Left ventricle myocardium inferior (tissue), 1 donor: ENCODE measurements at regions not wholly inside any gene's neighbourhood (a gene's known extent, or its start where the extent isn't known, plus 50 kb on each side); places are given as distances from the start of the nearest gene placed in this dataset.

Experiments
- DNase-seq: peaks from one replicate; pipeline ENCODE4 v3.0.0-alpha.2; 2020
- H3K27ac ChIP-seq: fragments of 200-600 bp; replicated peaks from 2 replicates; pipeline ENCODE4 v1.8.0; 2021
- H3K27me3 ChIP-seq: fragments of 200-600 bp; 2 replicates; pipeline ENCODE4 v1.8.0; 2021; ENCODE audit warnings: low read depth
- H3K36me3 ChIP-seq: fragments of 200-600 bp; 2 replicates; pipeline ENCODE4 v1.8.0; 2021
- H3K4me1 ChIP-seq: fragments of 200-600 bp; 2 replicates; pipeline ENCODE4 v1.8.0; 2021
- H3K4me3 ChIP-seq: fragments of 200-600 bp; 2 replicates; pipeline ENCODE4 v1.8.0; 2021; ENCODE audit warnings: mild to moderate bottlenecking, moderate library complexity
- H3K9me3 ChIP-seq: fragments of 200-600 bp; replicated peaks from 2 replicates; pipeline ENCODE4 v1.8.0; 2021
- CTCF ChIP-seq: fragments of 200-600 bp; IDR thresholded peaks from 2 replicates; pipeline ENCODE4 v1.8.0; 2021; ENCODE audit warnings: antibody characterized with exemption, mild to moderate bottlenecking, borderline replicate concordance
- intact Hi-C: fragments of 100-400 bp; cut with micrococcal nuclease; formaldehyde crosslinking; loops from one replicate; pipeline ENCODE4 v1.11.0; 2022
- donor health status: DM: no; HTN: yes; CAD: no; lungs with severe emphysema.

- no peak for TF ChIP-seq CTCF
- Histone ChIP-seq H3K9me3 (no peaks in the 10 kb centered on the region), H3K4me1 (no peaks in the 10 kb centered on the region), H3K4me3 (no peak overlapping the region), H3K36me3 (no peaks in the 10 kb centered on the region), H3K27ac (no peak overlapping the region), H3K27me3 (no peaks in the 10 kb centered on the region)
- no peak for DNase-seq
- intact Hi-C loops: no loop called here
Observed at GRCh38 chr4:22202975-22203710, 254.6 kb upstream of the KCNIP4 start.

GRCh38 chr4:22202246-22202974, 253.8 kb upstream of the KCNIP4 start:
- intact Hi-C loops: no loop called here
- Histone ChIP-seq H3K27ac (no peak overlapping the region), H3K27me3 (no peaks in the 10 kb centered on the region), H3K4me1 (no peaks in the 10 kb centered on the region), H3K9me3 (no peaks in the 10 kb centered on the region), H3K36me3 (no peaks in the 10 kb centered on the region), H3K4me3 (no peak overlapping the region)
- no peak for DNase-seq
- no peak for TF ChIP-seq CTCF

GRCh38 chr4:22201256-22201655, 252.7 kb upstream of the KCNIP4 start:
- H3K27me3 ChIP-seq: no peaks in the 10 kb centered on the region
- H3K4me1 ChIP-seq: no peaks in the 10 kb centered on the region
- no peak for TF ChIP-seq CTCF
- no peak overlapping the region for H3K27ac ChIP-seq
- H3K4me3 ChIP-seq: no peak overlapping the region
- DNase-seq: no peak
- intact Hi-C loops: no loop called here
- H3K36me3 ChIP-seq: no peaks in the 10 kb centered on the region
- H3K9me3 ChIP-seq: no peaks in the 10 kb centered on the region

- H3K27me3 ChIP-seq: no peaks in the 10 kb centered on the region
- H3K27ac ChIP-seq: no peak overlapping the region
- no peaks in the 10 kb centered on the region for H3K36me3 ChIP-seq
- no peak overlapping the region for H3K4me3 ChIP-seq
- H3K9me3 ChIP-seq: no peaks in the 10 kb centered on the region
- no peak for TF ChIP-seq CTCF
- intact Hi-C loops: no loop called here
- no peaks in the 10 kb centered on the region for H3K4me1 ChIP-seq
- no peak for DNase-seq
Observed at GRCh38 chr4:22196551-22196950, 248.0 kb upstream of the KCNIP4 start.

GRCh38 chr4:22192084-22192511, 243.5 kb upstream of the KCNIP4 start:
- Histone ChIP-seq H3K27me3 (no peaks in the 10 kb centered on the region), H3K27ac (no peak overlapping the region), H3K4me3 (no peak overlapping the region), H3K36me3 (no peaks in the 10 kb centered on the region), H3K9me3 (peaks cover 6% of the 10 kb centered on the region), H3K4me1 (no peaks in the 10 kb centered on the region)
- no peak for TF ChIP-seq CTCF
- no peak for DNase-seq
- intact Hi-C loops: no loop called here
